GM12878 (cell line): ENCODE measurements at regions not wholly inside any gene's neighbourhood (a gene's known extent, or its start where the extent isn't known, plus 50 kb on each side); places are given as distances from the start of the nearest gene placed in this dataset.

Source experiments
- ATAC-seq: fragments of 200-7000 bp; cut with Tn5 transposase; 3 replicates; pipeline ENCODE4 v1.9.1; 2020; ENCODE audit warnings: mild to moderate bottlenecking, moderate library complexity
- BruUV-seq: library from RNA; stranded (reverse); fragments of 400-500 nt; replicated peaks from 2 replicates; lab custom pipeline; 2021; lab: Mats Ljungman, UMichigan
- CTCF ChIA-PET: fragments of 300-600 bp; sonication (Branson Sonifier 250); formaldehyde crosslinking; extraction: SDS; loops from one replicate; lab custom pipeline; 2021; ENCODE audit warnings: inconsistent platforms; lab: Yijun Ruan, JAX
- POLR2A ChIA-PET: fragments of 350-600 bp; formaldehyde crosslinking; extraction: SDS; loops from one replicate; lab custom pipeline; 2021; ENCODE audit warnings: inconsistent platforms; lab: Charles Lee
- RAD21 ChIA-PET: fragments of 300-600 bp; sonication (Branson Sonifier 250); formaldehyde crosslinking; loops from one replicate; lab custom pipeline; 2023; ENCODE audit warnings: antibody characterized with exemption; ENCODE audit not compliant: unreplicated experiment; lab: Charles Lee
- SMC1A ChIA-PET: fragments of 300-600 bp; sonication (Branson Sonifier 250); formaldehyde crosslinking; loops from one replicate; lab custom pipeline; 2023; ENCODE audit not compliant: unreplicated experiment, uncharacterized antibody; lab: Charles Lee
- DNase-seq: peaks from one replicate; pipeline ENCODE4 v3.0.0-alpha.2; 2011; ENCODE audit warnings: low read depth, low spot score
- FAIRE-seq: peaks from 3 replicates; lab custom pipeline; 2011; peaks lifted over from hg19 to GRCh38; lab: Jason Lieb, UNC
- H2AFZ ChIP-seq: 2 replicates; pipeline ENCODE4 v1.6.0; 2011; ENCODE audit warnings: low read depth, low read length, control low read depth; ENCODE audit not compliant: control insufficient read depth
- H3K27ac ChIP-seq: 2 replicates; pipeline ENCODE4 v1.5.1; 2011; ENCODE audit warnings: control low read depth; ENCODE audit not compliant: control insufficient read depth, insufficient read depth
- H3K27me3 ChIP-seq, 2 experiments: replicated peaks in 1 of 2; 2 replicates each; pipeline versions ENCODE4 v1.6.0 to v1.6.1; 2011; ENCODE audit warnings: low read length in 1 of 2; ENCODE audit not compliant: control insufficient read depth in 2 of 2, insufficient read depth in 2 of 2
- H3K36me3 ChIP-seq, 2 experiments: 2 replicates each; pipeline ENCODE4 v1.5.1; 2011; ENCODE audit warnings: low read length in 1 of 2; ENCODE audit not compliant: control insufficient read depth in 2 of 2, insufficient read depth in 2 of 2
- H3K4me1 ChIP-seq: 2 replicates; pipeline ENCODE4 v1.6.1; 2011; ENCODE audit warnings: mild to moderate bottlenecking, low read length, moderate library complexity, mixed read lengths; ENCODE audit not compliant: control insufficient read depth, insufficient read depth
- H3K4me2 ChIP-seq: 2 replicates; pipeline ENCODE4 v1.6.0; 2011; ENCODE audit warnings: control low read depth; ENCODE audit not compliant: control insufficient read depth, insufficient read depth
- H3K4me3 ChIP-seq: fragments of 200-600 bp; sonication (generic); 2 replicates; pipeline ENCODE4 v1.5.1; 2016
- H3K79me2 ChIP-seq: 2 replicates; pipeline ENCODE4 v1.6.0; 2011; ENCODE audit warnings: low read length; ENCODE audit not compliant: control insufficient read depth, insufficient read depth
- H3K9ac ChIP-seq: 2 replicates; pipeline ENCODE4 v1.8.0; 2011; ENCODE audit warnings: low read length, control low read depth, mixed read lengths; ENCODE audit not compliant: control insufficient read depth, insufficient read depth
- H3K9me3 ChIP-seq: replicated peaks from 3 replicates; pipeline ENCODE4 v1.5.1; 2011; ENCODE audit warnings: mild to moderate bottlenecking, low read length; ENCODE audit not compliant: control insufficient read depth, insufficient read depth
- H4K20me1 ChIP-seq: 2 replicates; pipeline ENCODE4 v1.6.0; 2011; ENCODE audit not compliant: control insufficient read depth, insufficient read depth
- BRCA1 ChIP-seq: IDR thresholded peaks from 2 replicates; pipeline ENCODE4 v1.6.1; 2011; ENCODE audit warnings: low read depth, low read length, improper control_type of control experiment
- CEBPZ ChIP-seq: fragments of 150-350 bp; IDR thresholded peaks from 2 replicates; pipeline ENCODE4 v1.6.1; 2016; ENCODE audit warnings: low read depth, low read length
- CHD1 ChIP-seq: IDR thresholded peaks from 2 replicates; pipeline ENCODE4 v1.6.1; 2012; ENCODE audit warnings: low read depth, low read length, improper control_type of control experiment
- CREB1 ChIP-seq: IDR thresholded peaks from 2 replicates; pipeline ENCODE4 v1.6.1; 2012; ENCODE audit warnings: low read depth, mild to moderate bottlenecking, inconsistent platforms
- GABPA ChIP-seq: IDR thresholded peaks from 2 replicates; pipeline ENCODE4 v1.6.1; 2014; ENCODE audit warnings: antibody characterized with exemption, low read depth, mild to moderate bottlenecking, inconsistent platforms
- MYB ChIP-seq: fragments of 150-350 bp; IDR thresholded peaks from 2 replicates; pipeline ENCODE4 v1.6.1; 2014; ENCODE audit warnings: mild to moderate bottlenecking, low read depth, low read length, borderline replicate concordance
- NBN ChIP-seq: fragments of 450-650 bp; IDR thresholded peaks from 2 replicates; pipeline ENCODE4 v1.6.1; 2016
- PKNOX1 ChIP-seq: fragments of 450-650 bp; IDR thresholded peaks from 2 replicates; pipeline ENCODE4 v1.6.1; 2016; ENCODE audit warnings: mild to moderate bottlenecking
- POLR2AphosphoS5 ChIP-seq: IDR thresholded peaks from 2 replicates; pipeline ENCODE4 v1.6.1; 2011; ENCODE audit warnings: mild to moderate bottlenecking, low read length, inconsistent platforms
- WRNIP1 ChIP-seq: IDR thresholded peaks from 2 replicates; pipeline ENCODE4 v1.6.1; 2011; ENCODE audit warnings: low read depth, low read length, improper control_type of control experiment, borderline replicate concordance
- YY1 ChIP-seq: IDR thresholded peaks from 2 replicates; pipeline ENCODE4 v1.6.1; 2011; ENCODE audit warnings: low read depth, mild to moderate bottlenecking, low read length
- ZSCAN29 ChIP-seq: fragments of 450-650 bp; IDR thresholded peaks from 2 replicates; pipeline ENCODE4 v1.6.1; 2017; ENCODE audit warnings: mild to moderate bottlenecking, moderate library complexity
- WGBS: methylation state at CpG from one replicate; pipeline ENCODE4 v1.1.6; 2016; ENCODE audit warnings: low lambda C conversion rate; ENCODE audit not compliant: insufficient replicate concordance, insufficient coverage; ENCODE audit errors: missing lambda C conversion rate; 5-methylcytosine and 5-hydroxymethylcytosine counted together
- in situ Hi-C: fragments of 300-500 bp; cut with MboI; formaldehyde crosslinking; loops from 9 replicates; pipeline ENCODE4 v1.14.3; 2018; ENCODE audit warnings: mixed read lengths
- intact Hi-C: fragments of 100-400 bp; cut with micrococcal nuclease; formaldehyde crosslinking; loops from one replicate; pipeline ENCODE4 v1.14.2; 2022; ENCODE audit not compliant: unreplicated experiment
- TF ChIP-seq, protein P1 (sequence below): fragments of 450-650 bp; IDR thresholded peaks from 2 replicates; pipeline ENCODE4 v1.6.1; 2014; ENCODE audit warnings: mild to moderate bottlenecking
- TF ChIP-seq, protein P2 (sequence below): fragments of 450-650 bp; IDR thresholded peaks from 2 replicates; pipeline ENCODE4 v1.6.1; 2017; ENCODE audit warnings: mild to moderate bottlenecking

DNA sequence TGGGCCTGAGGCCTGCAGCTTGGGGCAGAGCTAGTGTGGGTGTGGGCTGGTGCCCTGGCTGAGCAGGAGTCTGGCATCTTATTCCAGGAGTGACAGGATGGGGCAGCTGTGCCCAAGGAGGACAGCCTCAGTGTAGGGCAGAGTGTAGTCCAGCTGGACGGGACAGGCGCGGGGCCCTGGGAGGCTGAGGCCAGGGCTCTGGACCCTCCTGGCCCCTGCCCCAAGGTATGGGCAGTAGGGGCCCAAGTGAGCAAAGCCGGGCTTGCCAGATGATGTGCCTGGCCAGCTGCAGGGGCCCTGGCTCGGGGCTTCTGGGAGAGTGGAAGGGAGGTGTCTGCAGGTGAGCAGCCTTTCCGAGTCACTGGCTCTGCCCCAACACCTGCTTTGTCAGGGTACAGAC is 1190.9 kb downstream of the BRD1 start (continued):
- TF ChIP-seq, protein P1, sequence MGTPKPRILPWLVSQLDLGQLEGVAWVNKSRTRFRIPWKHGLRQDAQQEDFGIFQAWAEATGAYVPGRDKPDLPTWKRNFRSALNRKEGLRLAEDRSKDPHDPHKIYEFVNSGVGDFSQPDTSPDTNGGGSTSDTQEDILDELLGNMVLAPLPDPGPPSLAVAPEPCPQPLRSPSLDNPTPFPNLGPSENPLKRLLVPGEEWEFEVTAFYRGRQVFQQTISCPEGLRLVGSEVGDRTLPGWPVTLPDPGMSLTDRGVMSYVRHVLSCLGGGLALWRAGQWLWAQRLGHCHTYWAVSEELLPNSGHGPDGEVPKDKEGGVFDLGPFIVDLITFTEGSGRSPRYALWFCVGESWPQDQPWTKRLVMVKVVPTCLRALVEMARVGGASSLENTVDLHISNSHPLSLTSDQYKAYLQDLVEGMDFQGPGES = no peak
- TF ChIP-seq MYB = no peak
- TF ChIP-seq, protein P2, sequence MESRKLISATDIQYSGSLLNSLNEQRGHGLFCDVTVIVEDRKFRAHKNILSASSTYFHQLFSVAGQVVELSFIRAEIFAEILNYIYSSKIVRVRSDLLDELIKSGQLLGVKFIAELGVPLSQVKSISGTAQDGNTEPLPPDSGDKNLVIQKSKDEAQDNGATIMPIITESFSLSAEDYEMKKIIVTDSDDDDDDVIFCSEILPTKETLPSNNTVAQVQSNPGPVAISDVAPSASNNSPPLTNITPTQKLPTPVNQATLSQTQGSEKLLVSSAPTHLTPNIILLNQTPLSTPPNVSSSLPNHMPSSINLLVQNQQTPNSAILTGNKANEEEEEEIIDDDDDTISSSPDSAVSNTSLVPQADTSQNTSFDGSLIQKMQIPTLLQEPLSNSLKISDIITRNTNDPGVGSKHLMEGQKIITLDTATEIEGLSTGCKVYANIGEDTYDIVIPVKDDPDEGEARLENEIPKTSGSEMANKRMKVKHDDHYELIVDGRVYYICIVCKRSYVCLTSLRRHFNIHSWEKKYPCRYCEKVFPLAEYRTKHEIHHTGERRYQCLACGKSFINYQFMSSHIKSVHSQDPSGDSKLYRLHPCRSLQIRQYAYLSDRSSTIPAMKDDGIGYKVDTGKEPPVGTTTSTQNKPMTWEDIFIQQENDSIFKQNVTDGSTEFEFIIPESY = no peak
- no peak for TF ChIP-seq POLR2AphosphoS5

DNA sequence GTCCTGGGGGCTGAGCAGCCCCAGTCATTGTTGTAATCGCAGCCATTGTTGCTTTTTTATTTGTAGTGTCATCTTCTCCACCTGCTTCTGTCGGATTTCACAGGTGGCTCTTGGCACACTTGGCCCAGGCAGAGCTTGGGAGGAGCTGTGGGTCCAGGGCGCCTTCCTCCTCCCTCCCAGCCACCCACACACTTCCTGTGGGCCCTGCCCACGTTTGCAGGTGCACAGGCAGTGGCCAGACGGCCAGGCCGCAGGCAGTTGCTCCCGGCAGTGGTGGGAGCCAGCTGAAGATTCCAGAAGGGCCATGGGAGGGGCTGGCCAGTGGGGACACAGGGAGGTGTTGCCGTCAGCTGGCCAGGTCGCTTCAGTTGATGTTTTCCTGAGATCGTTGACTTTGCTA is 1191.9 kb downstream of the BRD1 start:
- intact Hi-C loops = no loop called here
- no peak for TF ChIP-seq CEBPZ
- TF ChIP-seq PKNOX1 = no peak
- TF ChIP-seq CHD1 = no peak
- TF ChIP-seq WRNIP1 = no peak
- TF ChIP-seq GABPA = no peak
- TF ChIP-seq CREB1 = no peak
- no peak for TF ChIP-seq NBN
- no peak for TF ChIP-seq ZSCAN29
- TF ChIP-seq YY1 = no peak
- no peak for TF ChIP-seq BRCA1
- TF ChIP-seq, all 136 proteins: peak for 0
- H3K36me3 ChIP-seq = no peaks in the 10 kb centered on the region
- H2AFZ ChIP-seq = no peak overlapping the region
- in situ Hi-C loops = no loop called here
- FAIRE-seq (no peak), DNase-seq (no peak), ATAC-seq (no peak)
- POLR2A ChIA-PET = no interaction called here
- no peak overlapping the region for H3K9ac ChIP-seq
- CTCF ChIA-PET = no interaction called here
- BruUV-seq = no TSS peak
- no peak overlapping the region for H3K4me3 ChIP-seq
- SMC1A ChIA-PET = no interaction called here
- 22% methylated on average over 10 of the region's 10 CpGs for WGBS
- no peaks in the 10 kb centered on the region for H3K27me3 ChIP-seq
- RAD21 ChIA-PET = no interaction called here
- no peaks in the 10 kb centered on the region for H3K4me1 ChIP-seq
- H3K79me2 ChIP-seq = no peaks in the 10 kb centered on the region
- no peak overlapping the region for H3K4me2 ChIP-seq
- H4K20me1 ChIP-seq = no peaks in the 10 kb centered on the region
- no peak overlapping the region for H3K27ac ChIP-seq
- H3K9me3 ChIP-seq = no peaks in the 10 kb centered on the region; the same call in 2 of the 3 replicates
